GM21360 (cell line): ENCODE measurements at regions not wholly inside any gene's neighbourhood (a gene's known extent, or its start where the extent isn't known, plus 50 kb on each side); places are given as distances from the start of the nearest gene placed in this dataset.

ENCODE experiments used
- ATAC-seq: cut with Tn5 transposase; IDR thresholded peaks from one replicate; pipeline ENCODE4 v1.9.1; 2021; ENCODE audit warnings: mild to moderate bottlenecking, moderate library complexity; ENCODE audit not compliant: unreplicated experiment

DNA sequence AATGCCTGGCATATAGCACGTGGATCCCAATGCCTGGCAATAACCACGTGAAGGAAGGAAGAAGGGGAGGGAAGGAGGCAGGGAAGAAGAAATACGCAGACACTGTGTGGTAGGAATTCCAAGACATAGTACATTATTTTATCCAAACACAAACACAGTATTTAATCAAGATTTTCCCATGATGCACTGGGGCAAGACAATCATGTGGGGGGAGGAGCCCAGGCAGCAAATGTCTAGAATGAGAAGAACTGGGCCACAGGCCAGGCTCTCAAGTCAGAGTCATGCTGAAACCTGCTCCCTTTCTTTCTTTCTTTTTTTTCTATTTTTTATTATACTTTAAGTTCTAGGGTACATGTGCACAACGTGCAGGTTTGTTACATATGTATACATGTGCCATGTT lies 717.9 kb downstream of the UQCRFS1 start:
- ATAC-seq: no peak

DNA sequence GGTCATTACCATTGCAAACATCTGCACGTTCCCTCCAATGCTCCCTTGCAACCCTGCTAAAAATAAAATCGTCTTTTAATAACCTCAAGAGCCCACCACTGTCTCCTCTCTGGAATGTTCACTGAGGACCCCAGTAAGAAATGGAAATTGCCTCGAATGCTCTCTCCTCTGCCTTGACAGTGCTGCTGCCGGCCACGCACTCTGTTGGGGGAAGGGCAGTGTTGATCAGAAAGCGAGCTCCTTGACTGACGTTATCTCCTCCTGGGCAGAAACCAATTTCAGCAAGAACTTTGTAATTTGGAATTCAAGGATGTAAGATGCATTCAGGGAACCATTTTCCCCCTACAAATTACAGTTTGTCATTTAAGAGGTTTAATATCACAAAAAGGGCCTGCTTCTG lies 718.5 kb downstream of the UQCRFS1 start:
- ATAC-seq: no peak

DNA sequence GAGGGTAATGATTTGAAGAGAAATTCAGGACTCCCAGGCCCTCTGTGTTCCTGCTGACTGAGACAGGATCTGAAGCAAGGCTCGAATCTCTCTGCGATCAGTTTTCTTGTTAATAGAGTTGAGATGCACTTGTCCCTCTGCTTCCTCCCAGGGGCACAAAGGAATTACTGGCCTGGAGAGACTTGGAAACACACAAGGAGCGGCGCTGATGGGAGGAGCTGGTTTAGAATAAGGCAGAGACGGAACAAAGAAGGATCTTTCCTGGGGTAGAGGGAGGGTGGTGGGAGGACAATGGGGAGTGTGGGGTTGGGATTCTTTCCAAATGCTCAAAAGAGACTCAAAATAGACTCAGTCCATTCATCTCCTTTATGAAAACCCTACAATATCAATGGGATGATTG lies 719.1 kb downstream of the UQCRFS1 start:
- no peak for ATAC-seq

DNA sequence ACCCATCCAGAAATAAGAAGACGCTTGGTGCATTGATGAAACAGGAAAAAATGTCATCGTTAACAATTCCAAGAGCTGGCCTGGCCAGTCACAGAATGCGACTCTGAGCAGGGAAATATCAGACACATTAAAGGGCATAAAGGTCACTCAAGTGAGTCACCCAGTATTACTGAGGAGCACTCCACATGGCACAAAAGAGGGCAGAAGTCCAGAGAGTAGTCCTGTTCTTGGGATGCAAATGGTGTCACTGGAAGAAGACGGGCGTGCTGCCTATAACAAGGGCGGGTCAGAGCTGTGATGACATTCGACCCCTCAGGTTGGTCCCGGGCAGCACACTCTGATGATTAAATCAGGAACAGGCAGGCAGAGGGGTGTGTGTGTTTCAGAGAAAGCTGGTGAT lies 720.3 kb downstream of the UQCRFS1 start:
- no peak for ATAC-seq

DNA sequence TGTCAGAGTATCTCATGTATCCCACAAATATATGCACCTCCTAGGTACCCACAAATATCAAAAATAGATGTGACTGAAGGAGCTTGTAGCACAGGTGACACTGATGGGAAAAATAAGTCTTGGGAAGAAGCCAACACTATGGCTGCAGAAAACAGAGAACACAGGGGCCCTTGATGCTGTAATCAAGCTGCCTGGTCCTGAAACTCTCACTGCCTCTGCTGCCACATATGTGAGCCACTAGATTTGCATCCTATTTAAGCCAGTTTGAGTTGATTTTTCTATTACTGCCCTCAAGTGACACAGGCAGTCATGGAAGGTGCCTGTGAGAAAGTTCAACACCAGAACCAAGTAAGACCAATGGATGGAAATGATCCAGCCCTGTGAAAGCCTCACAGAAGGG lies 720.8 kb downstream of the UQCRFS1 start:
- ATAC-seq: no peak

DNA sequence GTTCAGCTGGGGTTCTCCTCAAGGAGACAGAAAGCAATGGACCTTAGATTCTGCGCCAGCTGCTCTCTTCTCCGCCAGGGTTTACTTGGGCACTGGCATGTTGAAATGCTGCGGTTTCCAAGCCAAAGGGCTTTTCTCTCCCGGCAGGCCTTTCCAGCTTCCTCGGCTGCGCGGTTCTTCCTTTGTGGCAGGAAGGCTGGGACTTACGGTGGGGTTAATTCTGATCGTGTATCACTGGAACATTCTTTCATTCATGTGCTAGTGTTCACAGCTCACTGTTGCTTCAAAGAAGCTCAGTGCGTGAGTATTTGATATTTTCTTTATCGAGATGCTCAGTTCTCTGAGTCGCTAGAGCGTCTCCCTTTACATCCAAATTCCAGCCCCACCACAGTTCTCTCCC lies 723.2 kb downstream of the UQCRFS1 start:
- no peak for ATAC-seq

DNA sequence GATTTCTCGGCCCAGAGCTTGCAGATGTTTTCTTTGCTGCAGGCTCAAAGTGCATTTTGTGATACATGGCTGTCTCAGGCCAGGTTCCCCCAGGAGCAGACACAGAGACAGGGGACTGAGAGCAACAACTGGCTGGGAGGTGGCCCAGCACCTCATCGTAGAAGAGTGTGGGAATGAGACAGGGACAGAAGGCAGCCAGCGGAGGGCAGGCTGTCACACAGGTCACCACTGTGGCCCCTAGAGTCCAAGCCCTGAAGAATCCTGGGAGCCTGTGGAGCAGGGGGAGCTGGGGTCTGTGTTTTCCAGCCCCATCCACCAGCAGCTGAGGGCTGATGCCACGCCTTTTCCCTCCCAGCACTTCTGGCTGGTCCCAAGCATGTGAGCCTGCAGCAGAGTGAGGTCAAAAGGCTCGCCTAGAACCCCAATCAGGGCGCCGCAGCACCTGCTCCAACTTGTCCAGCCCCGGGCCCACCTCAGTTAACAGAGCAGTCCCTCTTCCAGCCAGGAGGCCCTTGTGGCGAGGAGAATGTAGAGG lies 723.8 kb downstream of the UQCRFS1 start:
- ATAC-seq: no peak

DNA sequence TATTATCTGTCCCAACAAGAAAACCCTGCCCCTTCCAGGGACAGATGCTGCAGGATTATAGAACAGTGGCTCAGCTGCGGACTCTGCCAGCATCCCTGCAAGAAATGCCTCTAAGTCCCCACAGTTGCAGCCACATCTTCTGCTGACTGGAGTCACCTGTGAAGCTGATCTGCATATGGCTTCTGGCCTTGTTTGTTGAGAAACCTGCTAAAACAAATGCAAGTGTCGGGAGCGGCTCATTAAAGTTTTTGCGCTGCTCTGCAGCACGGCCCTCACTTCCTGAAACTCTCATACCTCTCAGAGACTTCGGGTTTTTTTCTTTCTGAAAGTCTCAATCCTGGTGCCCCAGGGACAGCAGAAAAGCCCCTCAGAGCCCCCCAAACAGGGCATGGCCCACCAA lies 725.0 kb downstream of the UQCRFS1 start:
- no peak for ATAC-seq

DNA sequence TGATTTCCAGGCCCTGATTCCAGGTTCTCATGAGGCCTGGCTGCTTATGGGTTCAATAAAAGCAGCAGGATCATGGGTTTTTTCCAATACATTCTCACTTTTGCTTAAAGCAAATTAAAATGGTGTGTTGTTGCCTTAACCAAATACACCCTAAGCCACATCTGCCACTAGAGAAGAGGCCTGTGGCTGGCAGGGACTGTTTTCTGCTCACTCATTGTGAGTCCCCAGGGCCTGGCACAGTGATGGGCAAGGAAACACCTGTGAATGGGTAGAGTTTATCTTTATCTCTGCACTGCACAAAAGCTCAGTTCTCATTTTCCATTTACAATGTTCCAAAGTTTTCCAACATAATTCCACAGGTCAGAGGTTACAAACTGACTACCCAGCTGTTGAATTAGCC lies 726.0 kb downstream of the UQCRFS1 start:
- no peak for ATAC-seq

DNA sequence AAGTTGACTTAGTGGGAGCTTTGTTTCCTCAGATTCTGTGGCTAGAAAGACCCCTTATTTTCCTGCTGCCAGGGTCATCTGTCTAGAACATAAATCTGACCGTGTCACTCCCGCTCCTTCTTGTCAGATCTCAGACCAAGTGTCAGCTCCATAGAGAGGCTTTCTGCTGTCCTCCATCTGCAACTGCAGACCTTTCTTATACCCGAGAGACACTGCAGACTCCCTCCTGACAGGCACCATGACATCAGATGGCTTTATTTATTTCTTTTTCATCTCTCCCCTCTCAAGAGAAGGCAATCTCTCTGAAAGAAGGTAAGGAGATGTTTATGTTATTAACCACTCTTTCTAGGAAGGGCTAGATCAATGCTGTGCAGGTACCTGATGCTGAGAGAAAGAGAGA lies 726.5 kb downstream of the UQCRFS1 start:
- no peak for ATAC-seq

DNA sequence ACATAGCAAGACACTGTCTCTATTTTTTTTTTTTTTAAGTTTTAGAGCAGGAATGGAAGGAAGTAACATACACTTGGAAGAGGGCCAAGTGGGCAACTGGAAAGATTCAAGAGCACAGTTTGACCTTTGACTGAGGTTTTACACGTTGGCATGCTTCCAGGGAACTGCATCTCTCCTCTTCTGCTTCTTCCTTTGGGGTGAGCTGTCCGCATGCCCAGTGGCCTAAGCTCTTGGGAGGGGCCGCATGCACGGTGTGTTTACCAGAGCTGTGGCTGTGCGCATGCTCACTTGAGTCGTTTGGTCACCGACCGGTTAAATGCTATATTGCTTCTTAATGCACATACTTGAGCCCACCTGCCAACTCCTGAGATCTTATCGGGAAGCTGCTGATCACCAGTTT lies 727.7 kb downstream of the UQCRFS1 start:
- no peak for ATAC-seq

DNA sequence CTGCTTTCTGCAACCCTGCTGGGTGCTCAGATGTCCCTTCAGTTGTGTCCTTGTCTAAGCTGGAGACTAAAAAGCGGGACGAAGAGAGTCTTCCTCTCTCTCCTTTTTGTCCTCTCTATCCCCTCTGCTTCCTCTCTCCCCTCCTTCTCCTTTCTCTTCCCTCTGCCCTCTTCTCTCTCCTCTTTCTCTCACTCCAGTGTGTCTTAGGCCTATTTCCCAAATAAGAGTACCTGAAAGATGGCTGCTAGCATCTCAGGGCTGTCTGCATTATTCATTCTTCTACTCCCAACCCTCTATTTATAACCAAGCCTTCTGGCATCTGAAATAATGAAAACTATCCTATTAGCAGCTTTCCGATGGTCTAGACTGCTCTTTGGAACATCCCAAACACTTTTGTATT lies 729.8 kb downstream of the UQCRFS1 start:
- ATAC-seq: no peak

DNA sequence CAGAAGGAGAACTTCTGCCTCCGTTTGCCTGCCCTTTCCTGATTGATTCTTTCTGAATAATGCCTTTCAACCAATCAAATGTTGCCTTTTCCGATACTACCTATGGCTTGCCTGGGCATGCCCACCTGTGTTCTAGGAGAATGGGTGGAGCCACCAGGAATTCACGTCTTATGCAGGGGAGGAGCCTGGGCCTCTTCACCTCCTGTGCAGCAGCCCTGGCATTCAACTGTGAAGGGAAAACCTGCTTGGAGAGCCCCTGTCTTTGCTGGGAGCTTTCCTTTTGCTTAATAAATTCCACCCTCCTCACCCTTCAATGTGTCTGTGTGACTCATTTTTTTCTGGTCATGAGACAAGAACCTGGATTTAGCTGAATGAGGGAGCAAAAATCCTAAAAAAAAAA lies 730.7 kb downstream of the UQCRFS1 start:
- ATAC-seq: no peak

DNA sequence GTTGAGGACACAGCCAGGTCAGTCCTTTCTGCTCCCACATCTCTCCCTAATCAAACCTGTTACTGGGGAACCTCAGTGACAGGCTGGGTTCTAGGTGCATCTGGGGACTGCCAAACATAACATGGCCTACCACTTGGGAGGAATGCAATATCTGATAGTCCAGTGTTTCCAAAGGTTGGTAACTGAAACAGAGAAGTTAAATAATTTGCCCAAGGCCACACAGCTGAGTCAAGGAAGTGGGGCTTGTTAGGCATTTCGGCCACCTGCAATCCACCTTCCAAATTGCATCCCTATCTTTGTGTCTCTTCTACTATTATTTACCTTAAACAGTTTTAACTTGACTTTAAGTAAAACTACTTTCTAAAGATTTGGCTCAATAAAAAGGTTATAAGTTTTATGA lies 731.3 kb downstream of the UQCRFS1 start:
- ATAC-seq: no peak

DNA sequence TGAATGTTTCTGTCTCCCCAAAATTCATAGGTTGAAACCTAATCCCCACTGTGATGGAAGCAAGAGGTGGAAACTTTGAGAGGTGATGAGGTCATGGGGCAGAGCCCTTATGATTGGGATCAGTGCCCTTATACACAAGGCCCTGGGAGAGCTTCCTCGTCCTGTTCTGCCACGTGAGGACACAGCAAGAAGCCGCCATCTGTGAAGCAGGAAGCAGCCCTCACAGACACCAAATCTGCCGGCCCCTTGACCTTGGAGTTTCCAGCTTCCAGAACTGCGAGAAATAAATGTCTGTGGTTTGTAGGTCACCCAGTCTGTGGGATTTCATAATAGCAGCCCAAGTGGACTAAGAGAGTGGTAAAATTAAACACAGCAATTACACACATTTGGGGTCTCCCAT lies 737.4 kb downstream of the UQCRFS1 start:
- ATAC-seq: no peak

DNA sequence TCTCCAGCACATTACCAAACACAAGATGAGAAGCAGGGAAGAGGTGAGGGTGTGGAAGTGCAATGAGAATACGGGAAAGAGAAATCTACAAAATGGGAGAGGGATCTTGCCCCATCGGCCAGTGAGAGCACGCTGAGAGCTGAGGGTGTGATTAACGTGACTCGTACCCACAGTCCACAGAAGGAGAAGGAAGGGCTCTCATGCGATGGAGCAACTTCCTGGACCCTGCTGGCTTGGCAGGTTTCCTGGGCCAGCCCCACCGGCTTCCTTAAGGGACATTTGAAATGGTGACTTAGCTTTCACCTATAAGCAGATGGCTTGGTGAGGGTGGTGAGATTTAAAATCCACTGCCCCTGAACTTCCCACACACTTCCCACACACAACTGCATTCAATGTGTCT lies 740.1 kb downstream of the UQCRFS1 start:
- no peak for ATAC-seq

DNA sequence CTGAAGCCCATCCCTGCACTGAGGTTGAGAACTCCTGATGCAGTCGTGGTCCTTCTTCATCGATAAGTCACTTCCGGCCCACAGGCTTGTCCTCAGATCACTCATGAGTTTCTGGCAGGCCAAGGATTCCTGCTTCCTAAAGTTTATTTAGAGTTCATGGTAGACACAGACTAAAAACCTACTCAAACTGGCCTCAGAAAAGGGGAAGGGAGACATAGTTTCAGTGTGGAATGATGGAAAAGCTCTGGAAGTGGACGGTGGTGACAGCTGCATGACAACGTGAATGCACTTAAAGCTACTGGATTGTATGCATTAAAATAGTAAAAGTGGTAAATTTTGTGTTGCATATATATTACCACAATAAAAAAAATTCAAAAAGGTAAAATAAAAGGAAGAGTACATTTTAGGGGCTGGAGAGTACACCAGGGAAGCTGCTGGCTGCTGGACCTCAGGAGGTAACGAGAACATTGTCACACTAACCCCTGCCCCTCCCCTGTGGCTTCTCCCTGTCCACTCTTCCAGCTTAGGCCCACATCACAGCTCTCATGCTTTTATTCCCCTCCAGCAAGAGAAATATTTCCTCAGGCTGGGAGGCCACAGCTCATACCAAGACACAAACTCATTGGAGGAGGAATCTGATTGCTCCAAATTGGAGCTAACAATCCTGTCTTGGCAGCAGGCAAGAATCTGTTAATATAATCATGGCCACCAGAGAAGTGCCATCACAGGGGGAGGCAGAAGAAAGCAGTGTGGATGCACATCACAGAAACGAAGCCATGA lies 741.0 kb downstream of the UQCRFS1 start:
- ATAC-seq: no peak

DNA sequence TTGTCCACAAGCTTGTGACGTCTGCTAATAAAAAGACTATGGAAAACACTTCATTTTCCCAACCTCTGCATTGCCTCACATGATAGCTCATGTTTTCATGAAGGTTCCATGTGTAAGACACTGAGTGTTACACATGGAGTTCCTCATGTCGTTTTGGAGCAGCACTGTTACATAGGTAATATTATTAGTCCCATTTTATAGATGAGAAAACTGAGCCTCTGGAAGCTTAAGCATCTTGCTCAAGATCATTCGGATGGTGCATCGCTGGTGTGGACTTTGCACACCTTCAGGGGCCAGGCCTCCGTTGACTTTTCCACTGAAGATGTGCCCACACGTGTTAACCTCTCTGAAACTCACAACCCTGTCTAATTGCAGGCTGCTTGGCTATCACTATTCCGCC lies 743.4 kb downstream of the UQCRFS1 start:
- ATAC-seq: no peak

DNA sequence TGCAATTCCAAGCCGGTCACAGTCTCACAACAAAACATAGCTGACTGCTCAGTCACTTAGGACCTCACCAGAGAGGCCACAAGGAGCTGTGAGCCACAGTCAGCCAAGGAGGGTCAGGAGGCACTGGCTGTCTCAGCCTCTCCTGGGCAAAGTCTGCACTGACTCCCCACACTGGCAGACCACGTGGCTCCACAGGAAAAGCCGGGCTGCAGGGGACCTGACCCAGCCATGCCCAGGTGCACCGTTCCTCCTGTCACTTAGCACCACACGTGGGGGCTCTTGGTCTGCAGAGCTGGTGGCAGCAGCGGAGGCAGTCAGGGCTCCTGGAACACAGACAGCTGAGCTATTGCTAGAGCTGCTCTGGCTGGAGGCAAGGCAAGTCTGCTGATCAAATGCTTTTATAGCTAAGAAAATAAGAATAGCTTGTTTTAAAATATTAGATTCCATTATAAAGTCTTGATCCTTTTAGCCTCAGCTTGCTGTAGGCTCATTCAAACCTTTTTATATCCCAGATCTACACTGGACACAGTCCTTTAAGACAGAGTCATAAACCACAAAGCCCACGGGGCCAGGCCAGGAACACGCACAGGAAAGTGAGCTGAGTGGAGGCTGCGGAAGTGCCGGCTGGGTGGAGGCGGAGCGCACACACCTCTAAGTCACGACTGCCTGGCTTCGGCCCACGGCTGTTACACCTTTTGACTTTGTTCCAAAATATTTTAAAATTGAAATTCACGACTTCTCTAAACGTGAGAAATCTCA lies 744.1 kb downstream of the UQCRFS1 start:
- no peak for ATAC-seq

DNA sequence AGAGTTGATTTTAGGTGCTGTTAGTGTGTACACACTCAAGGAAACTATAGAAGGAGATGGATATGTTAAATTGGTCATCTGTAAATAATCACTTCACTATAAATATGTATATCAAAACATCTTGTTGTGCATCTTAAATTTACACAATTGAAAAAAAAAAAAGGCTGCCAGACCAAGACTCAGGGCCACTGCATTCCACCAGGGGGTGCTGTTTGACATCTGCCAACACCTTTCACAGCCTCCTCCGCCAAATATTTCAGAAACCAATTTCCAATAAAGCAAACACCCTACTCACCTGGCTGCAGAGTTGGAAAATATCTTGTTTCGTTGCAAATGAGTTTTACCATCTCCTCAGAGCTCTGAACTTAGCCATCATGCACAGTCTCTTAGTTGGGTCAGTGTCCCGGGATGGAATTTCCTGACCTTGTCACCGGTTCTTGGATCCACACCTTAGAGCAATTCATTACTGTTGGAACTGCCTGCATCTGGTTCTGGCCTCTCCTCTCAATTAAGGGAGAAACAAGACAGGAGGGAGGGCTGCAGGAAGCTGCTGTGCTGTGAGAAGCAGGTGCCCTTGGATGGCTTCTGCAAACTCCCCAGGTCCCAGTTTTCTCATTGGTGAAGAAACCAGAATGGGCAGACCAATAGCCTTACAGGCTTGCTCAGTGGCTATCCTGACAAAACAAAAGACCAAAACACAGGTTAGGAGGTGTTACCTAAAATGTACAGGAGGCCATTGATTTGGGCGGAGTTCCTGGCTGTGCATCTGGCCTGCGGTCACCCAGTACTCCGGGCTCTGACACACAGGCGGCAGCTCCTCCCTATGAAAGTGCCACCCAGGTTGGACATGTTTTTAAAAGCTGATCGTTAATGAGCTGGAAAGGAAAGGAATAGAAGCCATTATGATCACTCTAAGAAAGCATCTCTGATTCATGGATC lies 746.6 kb downstream of the UQCRFS1 start:
- no peak for ATAC-seq

DNA sequence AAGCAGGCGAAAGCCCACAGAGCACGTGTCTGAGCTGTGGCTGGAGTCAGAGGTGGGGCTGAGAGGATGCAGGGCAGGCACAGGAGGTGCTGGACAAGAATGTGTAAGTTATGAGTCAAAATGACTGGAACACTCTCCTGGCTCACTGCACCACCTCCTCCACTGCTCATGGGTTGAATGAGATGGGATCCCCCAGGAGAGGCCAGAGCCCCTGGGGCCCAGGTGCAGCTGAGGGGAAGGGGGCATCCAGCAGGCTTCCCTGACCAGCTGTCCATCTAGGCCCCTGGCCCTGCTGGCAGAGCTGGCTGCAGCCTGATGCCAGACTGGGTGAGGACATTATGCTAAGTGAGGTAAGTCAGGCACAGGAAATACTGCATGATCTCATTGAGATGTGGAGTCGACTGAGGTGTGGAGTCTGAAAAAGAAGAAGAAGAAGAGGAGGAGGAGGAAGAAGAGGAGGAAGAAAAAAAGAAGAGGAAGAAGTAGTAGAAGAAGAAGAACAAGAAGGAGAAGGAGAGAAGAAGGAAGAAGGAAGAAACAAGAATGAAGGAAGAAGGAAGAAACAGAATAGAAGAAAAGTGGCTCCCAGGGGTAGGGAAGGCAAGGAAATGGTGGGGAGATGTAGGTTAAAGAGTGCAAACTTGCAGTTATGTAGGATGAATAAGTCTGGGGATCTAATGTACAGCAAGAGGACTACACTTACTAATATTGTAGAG lies 747.4 kb downstream of the UQCRFS1 start:
- no peak for ATAC-seq
